ENCODE measurements at regions not wholly inside any gene's neighbourhood (a gene's known extent, or its start where the extent isn't known, plus 50 kb on each side); places are given as distances from the start of the nearest gene placed in this dataset.

DNA sequence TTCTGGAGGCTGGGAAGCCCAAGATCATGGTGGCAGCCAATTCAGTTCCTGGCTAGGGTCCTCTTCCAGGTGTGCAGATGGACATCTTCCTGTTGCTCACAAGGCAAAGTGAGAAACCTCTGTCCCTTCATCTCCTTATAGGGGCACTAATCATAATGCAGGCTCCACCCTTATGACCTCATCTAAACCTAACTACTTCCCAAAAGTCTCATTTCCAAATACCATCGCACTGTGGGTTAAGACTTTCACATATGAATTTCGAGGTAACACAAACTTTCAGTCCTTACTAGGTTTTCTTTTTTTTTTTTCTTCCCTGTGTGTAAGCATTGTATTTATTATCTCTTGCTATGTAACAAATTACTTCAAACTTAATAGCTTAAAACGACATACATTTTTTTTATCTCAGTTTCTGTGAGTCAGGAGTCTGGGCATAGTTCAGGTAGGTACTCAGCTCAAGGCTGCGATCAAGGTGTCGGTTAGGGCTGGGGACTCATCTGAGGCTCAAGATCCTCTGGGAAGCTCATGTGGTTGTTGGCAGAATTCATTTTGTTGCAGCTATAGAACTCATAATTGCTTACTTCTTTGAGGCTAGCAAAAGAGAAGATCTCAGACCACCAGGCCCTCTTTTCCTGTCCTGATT, 204.7 kb upstream of the STK26 start:
- TF ChIP-seq TAF1 (conservative IDR thresholded peaks at IDR 0.05), result no peak
- TF ChIP-seq HNF4G (IDR thresholded peaks at IDR 0.05), result no peak
- TF ChIP-seq, protein P1, sequence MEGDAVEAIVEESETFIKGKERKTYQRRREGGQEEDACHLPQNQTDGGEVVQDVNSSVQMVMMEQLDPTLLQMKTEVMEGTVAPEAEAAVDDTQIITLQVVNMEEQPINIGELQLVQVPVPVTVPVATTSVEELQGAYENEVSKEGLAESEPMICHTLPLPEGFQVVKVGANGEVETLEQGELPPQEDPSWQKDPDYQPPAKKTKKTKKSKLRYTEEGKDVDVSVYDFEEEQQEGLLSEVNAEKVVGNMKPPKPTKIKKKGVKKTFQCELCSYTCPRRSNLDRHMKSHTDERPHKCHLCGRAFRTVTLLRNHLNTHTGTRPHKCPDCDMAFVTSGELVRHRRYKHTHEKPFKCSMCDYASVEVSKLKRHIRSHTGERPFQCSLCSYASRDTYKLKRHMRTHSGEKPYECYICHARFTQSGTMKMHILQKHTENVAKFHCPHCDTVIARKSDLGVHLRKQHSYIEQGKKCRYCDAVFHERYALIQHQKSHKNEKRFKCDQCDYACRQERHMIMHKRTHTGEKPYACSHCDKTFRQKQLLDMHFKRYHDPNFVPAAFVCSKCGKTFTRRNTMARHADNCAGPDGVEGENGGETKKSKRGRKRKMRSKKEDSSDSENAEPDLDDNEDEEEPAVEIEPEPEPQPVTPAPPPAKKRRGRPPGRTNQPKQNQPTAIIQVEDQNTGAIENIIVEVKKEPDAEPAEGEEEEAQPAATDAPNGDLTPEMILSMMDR (IDR thresholded peaks at IDR 0.05; ENCODE audit: low read depth, low read length, missing input control), result no peak
- no peak for TF ChIP-seq NR2F2 (IDR thresholded peaks at IDR 0.05)
- no peak for TF ChIP-seq YY1 (IDR thresholded peaks at IDR 0.05)
- no peak for TF ChIP-seq MAX (IDR thresholded peaks at IDR 0.05)
- TF ChIP-seq, protein P2, sequence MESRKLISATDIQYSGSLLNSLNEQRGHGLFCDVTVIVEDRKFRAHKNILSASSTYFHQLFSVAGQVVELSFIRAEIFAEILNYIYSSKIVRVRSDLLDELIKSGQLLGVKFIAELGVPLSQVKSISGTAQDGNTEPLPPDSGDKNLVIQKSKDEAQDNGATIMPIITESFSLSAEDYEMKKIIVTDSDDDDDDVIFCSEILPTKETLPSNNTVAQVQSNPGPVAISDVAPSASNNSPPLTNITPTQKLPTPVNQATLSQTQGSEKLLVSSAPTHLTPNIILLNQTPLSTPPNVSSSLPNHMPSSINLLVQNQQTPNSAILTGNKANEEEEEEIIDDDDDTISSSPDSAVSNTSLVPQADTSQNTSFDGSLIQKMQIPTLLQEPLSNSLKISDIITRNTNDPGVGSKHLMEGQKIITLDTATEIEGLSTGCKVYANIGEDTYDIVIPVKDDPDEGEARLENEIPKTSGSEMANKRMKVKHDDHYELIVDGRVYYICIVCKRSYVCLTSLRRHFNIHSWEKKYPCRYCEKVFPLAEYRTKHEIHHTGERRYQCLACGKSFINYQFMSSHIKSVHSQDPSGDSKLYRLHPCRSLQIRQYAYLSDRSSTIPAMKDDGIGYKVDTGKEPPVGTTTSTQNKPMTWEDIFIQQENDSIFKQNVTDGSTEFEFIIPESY (IDR thresholded peaks at IDR 0.05), result no peak
- TF ChIP-seq HNF4A (conservative IDR thresholded peaks at IDR 0.05), result no peak
- no peak for TF ChIP-seq JUND (IDR thresholded peaks at IDR 0.05)
- no peak for TF ChIP-seq ATF3 (IDR thresholded peaks at IDR 0.05)
- Histone ChIP-seq H3K4me1 (ENCODE audit: control insufficient read depth in 4 of 4, insufficient read depth in 4 of 4, low read length in 3 of 4) (peaks cover 0 to 28% (median 17%) of the 10 kb centered on the region in 4 donors), H3K27me3 (ENCODE audit: control insufficient read depth in 4 of 4, insufficient read depth in 4 of 4, low read length in 3 of 4) (no peaks in the 10 kb centered on the region), H3K36me3 (ENCODE audit: control insufficient read depth in 4 of 4, insufficient read depth in 3 of 4, low read depth in 1 of 4, low read length in 3 of 4) (no peaks in the 10 kb centered on the region), H3K27ac (ENCODE audit: low read depth in 1 of 2, low read length in 2 of 2) (no peak overlapping the region), H3K4me3 (ENCODE audit: low read depth in 1 of 3, low read length in 3 of 3) (no peak overlapping the region), H3K9me3 (ENCODE audit: control insufficient read depth in 4 of 4, low read length in 3 of 4) (no peaks in the 10 kb centered on the region), H3K9ac (ENCODE audit: low read depth in 1 of 2, low read length in 2 of 2) (no peak overlapping the region)
- 81% methylated on average over 5 of the region's 5 CpGs for WGBS
- DNase-seq (ENCODE audit: low spot score), result no peak

- no peak for DNase-seq (ENCODE audit: low spot score)
- Histone ChIP-seq H3K9me3 (ENCODE audit: control insufficient read depth in 4 of 4, low read length in 3 of 4) (no peaks in the 10 kb centered on the region), H3K4me3 (ENCODE audit: low read depth in 1 of 3, low read length in 3 of 3) (peak overlapping the region in 2 of 3 donors; percentile 60 to 65), H3K36me3 (ENCODE audit: control insufficient read depth in 4 of 4, insufficient read depth in 3 of 4, low read depth in 1 of 4, low read length in 3 of 4) (no peaks in the 10 kb centered on the region), H3K27me3 (ENCODE audit: control insufficient read depth in 4 of 4, insufficient read depth in 4 of 4, low read length in 3 of 4) (no peaks in the 10 kb centered on the region), H3K27ac (ENCODE audit: low read depth in 1 of 2, low read length in 2 of 2) (peak overlapping the region in 1 of 2 donors; percentile 61), H3K9ac (ENCODE audit: low read depth in 1 of 2, low read length in 2 of 2) (peak overlapping the region in 1 of 2 donors; percentile 23), H3K4me1 (ENCODE audit: control insufficient read depth in 4 of 4, insufficient read depth in 4 of 4, low read length in 3 of 4) (peaks cover 0 to 22% (median 11%) of the 10 kb centered on the region in 4 donors)
- TF ChIP-seq ATF3 (IDR thresholded peaks at IDR 0.05) (peak; percentile 72), GABPA (IDR thresholded peaks at IDR 0.05 in 1 of 2, conservative IDR thresholded peaks at IDR 0.05 in 1 of 2) (peak in 1 of 2 donors; percentile 80), SP1 (IDR thresholded peaks at IDR 0.05) (peak; percentile 82), RXRA (IDR thresholded peaks at IDR 0.05) (no peak), HNF4A (conservative IDR thresholded peaks at IDR 0.05) (no peak), EGR1 (IDR thresholded peaks at IDR 0.05; ENCODE audit: low read depth in 2 of 2) (no peak), YY1 (IDR thresholded peaks at IDR 0.05) (no peak), MAX (IDR thresholded peaks at IDR 0.05) (no peak), RAD21 (IDR thresholded peaks at IDR 0.05) (peak in 1 of 2 donors; percentile 91), JUND (IDR thresholded peaks at IDR 0.05) (no peak)
- TF ChIP-seq, protein P1 (IDR thresholded peaks at IDR 0.05; ENCODE audit: low read depth, low read length, missing input control), result peak; percentile 45
- TF ChIP-seq, protein P2 (IDR thresholded peaks at IDR 0.05), result no peak
- WGBS, result 93% methylated on average over 22 of the region's 22 CpGs
Measured at GRCh38 chrX:131821945-131822622, 201.0 kb upstream of the STK26 start.

Data from liver (tissue), 8 donors.